AG04449 (cell line): ENCODE measurements at regions not wholly inside any gene's neighbourhood (a gene's known extent, or its start where the extent isn't known, plus 50 kb on each side); places are given as distances from the start of the nearest gene placed in this dataset.

Experiments
- CTCF ChIA-PET: fragments of 350-600 bp; formaldehyde crosslinking; extraction: SDS; loops from one replicate; lab custom pipeline; 2021; ENCODE audit warnings: antibody characterized with exemption; lab: Yijun Ruan, JAX
- POLR2A ChIA-PET: fragments of 400-600, 350-600 bp; formaldehyde crosslinking; extraction: SDS; loops from one replicate; lab custom pipeline; 2020; ENCODE audit warnings: antibody characterized with exemption, inconsistent platforms; lab: Yijun Ruan, JAX
- DNase-seq: peaks from one replicate; pipeline ENCODE4 v3.0.0-alpha.2; 2010; ENCODE audit warnings: low read depth, low spot score
- H3K4me3 ChIP-seq: 2 replicates; pipeline ENCODE4 v1.5.1; 2011; ENCODE audit warnings: low read depth, mild to moderate bottlenecking, control low read depth, low read length
- CTCF ChIP-seq: IDR thresholded peaks from one replicate; pipeline ENCODE4 v1.5.1; 2011; ENCODE audit warnings: mild to moderate bottlenecking, moderate library complexity, low read length, control low read depth, inconsistent platforms; ENCODE audit not compliant: insufficient read depth; ENCODE audit errors: missing control alignments

DNA sequence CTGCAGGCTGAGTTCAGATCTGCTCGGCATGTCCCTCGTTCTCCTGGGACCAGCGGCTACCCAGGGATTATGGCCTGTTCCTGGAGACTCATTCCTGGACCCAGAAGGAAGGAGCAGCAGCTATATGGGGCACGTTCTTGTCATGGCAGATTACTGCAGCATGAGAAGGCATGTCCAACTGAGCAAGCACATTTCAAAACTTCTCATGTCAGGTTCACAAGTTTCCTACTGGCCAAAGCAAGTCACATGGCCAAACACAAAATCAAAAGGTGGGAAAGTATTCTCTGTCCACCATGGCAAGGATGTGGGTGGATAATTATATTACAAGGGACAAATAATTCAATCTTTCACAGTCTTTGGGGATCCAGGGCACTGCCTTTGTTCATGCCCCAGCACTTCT is 71.9 kb upstream of the C15orf39 start:
- DNase-seq, result no peak
- ChIA-PET POLR2A (no interaction called here), CTCF (interaction anchor here (0.9 to 1.2 kb wide), 2 partner anchors 10 to 101 kb away, joined by 4 read pairs; no protein-coding TSS in a partner anchor)
- no peak overlapping the region for H3K4me3 ChIP-seq
- no peak for TF ChIP-seq CTCF

- DNase-seq, result no peak
- TF ChIP-seq CTCF, result no peak
- H3K4me3 ChIP-seq, result no peak overlapping the region
- ChIA-PET POLR2A (no interaction called here), CTCF (no interaction called here)
Measured at GRCh38 chr15:75131269-75131643, 70.4 kb upstream of the C15orf39 start.

- DNase-seq, result no peak
- POLR2A ChIA-PET, result no interaction called here
- no peak overlapping the region for H3K4me3 ChIP-seq
- TF ChIP-seq CTCF, result no peak
- CTCF ChIA-PET, result no interaction called here
Measured at GRCh38 chr15:75134748-75135147, 66.9 kb upstream of the C15orf39 start.

GRCh38 chr15:75136118-75136517 is 65.6 kb upstream of the C15orf39 start:
- POLR2A ChIA-PET, result no interaction called here
- H3K4me3 ChIP-seq, result no peak overlapping the region
- no peak for TF ChIP-seq CTCF
- CTCF ChIA-PET, result no interaction called here
- no peak for DNase-seq

GRCh38 chr15:75136758-75137157 is 64.9 kb upstream of the C15orf39 start:
- POLR2A ChIA-PET, result no interaction called here
- DNase-seq, result no peak
- TF ChIP-seq CTCF, result no peak
- CTCF ChIA-PET, result no interaction called here
- no peak overlapping the region for H3K4me3 ChIP-seq

DNA sequence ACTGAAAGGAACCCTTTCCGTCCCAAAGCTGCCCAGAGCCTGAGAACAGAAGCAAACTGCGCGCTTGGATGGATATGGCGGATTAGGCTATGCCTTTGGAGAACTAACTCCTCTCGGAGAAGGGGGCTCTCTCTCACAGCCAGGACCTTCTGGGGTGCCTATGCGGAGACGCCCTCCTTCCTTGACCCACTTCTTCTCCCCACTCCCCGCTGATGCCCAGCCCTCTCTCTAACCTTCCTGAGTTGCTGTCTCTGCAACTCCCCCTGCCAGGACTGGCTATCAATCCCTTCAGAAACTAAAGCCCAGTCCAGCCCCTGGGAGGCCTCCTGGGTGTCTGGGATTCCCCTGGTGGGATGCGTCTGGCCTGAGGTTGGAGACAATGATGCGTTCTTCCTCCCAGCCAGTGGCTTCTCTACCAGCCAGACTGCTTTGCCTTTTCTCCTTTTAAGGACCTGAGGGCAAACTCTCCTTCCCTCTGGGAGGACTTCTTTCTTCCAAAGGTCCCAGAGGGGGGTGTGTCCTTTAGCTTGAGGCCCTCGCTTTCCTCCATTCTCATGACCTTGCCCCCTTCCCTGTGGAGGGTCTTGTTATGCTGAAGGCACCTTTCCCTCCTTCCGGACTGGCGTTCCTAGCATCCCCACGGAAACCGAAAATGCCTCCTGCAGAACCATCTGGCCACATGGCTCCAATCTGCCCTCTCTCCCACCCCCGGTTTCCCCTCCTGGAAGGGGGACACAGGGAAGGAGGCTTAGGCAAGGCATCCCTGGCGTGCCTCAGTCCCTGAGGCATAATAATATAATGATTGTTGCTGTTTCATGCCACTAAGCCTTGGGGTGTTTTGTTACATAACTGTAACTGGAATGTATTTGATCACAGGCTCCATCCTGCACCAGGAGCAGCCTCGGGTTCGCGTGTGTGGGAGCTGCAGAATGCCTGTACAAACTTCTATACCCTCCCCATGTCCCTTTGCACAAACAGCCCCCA is 63.4 kb upstream of the C15orf39 start:
- H3K4me3 ChIP-seq, result no peak overlapping the region; the same call in 1 of the 2 replicates
- no peak for TF ChIP-seq CTCF
- POLR2A ChIA-PET, result no interaction called here
- no peak for DNase-seq
- CTCF ChIA-PET, result interaction anchor here (1.3 kb wide), 1 partner anchor 9 kb away, joined by 4 read pairs; no protein-coding TSS in a partner anchor
